IMR-90 (cell line): ENCODE measurements at regions not wholly inside any gene's neighbourhood (a gene's known extent, or its start where the extent isn't known, plus 50 kb on each side); places are given as distances from the start of the nearest gene placed in this dataset.
"Not testable (repeated sequence)": the region's sequence is repeated elsewhere in the genome, so short reads cannot be mapped to it uniquely, and the experiment has no call there.

ENCODE experiments used
- ATAC-seq: fragments of 200-7000 bp; cut with Tn5 transposase; 2 replicates; pipeline ENCODE4 v1.9.1; 2020; ENCODE audit warnings: low read depth, mild to moderate bottlenecking, moderate library complexity
- BruUV-seq: library from RNA; stranded (reverse); fragments of 400-500 nt; replicated peaks from 2 replicates; lab custom pipeline; 2021; lab: Mats Ljungman, UMichigan
- CTCF ChIA-PET: fragments of 300-600 bp; formaldehyde crosslinking; extraction: SDS; loops from one replicate; lab custom pipeline; 2021; ENCODE audit warnings: antibody characterized with exemption; lab: Yijun Ruan, JAX
- POLR2A ChIA-PET: fragments of 300-600 bp; sonication (Branson Sonifier 250); formaldehyde crosslinking; loops from one replicate; lab custom pipeline; 2022; ENCODE audit warnings: antibody characterized with exemption; ENCODE audit not compliant: unreplicated experiment; lab: Charles Lee
- DNase-seq: peaks from one replicate; pipeline ENCODE4 v3.0.0; 2013
- H2AFZ ChIP-seq: replicated peaks from 2 replicates; pipeline ENCODE3; 2013; ENCODE audit warnings: low read length, mild to moderate bottlenecking; ENCODE audit not compliant: poor library complexity
- H2AK5ac ChIP-seq: 2 replicates; pipeline ENCODE4 v1.6.1; 2013; ENCODE audit warnings: low read depth, low read length, inconsistent platforms
- H2AK9ac ChIP-seq: replicated peaks from 2 replicates; pipeline ENCODE3; 2013; ENCODE audit warnings: mild to moderate bottlenecking, low read depth, low read length, moderate library complexity; ENCODE audit not compliant: poor library complexity
- H2BK120ac ChIP-seq: 2 replicates; pipeline ENCODE4 v1.6.1; 2013; ENCODE audit warnings: low read depth, low read length, inconsistent platforms
- H2BK15ac ChIP-seq: 3 replicates; pipeline ENCODE4 v1.6.1; 2013; ENCODE audit warnings: low read depth, low read length, inconsistent platforms
- H2BK20ac ChIP-seq: 2 replicates; pipeline ENCODE4 v1.6.1; 2013; ENCODE audit warnings: low read depth, mild to moderate bottlenecking, inconsistent platforms, low read length, moderate library complexity
- H2BK5ac ChIP-seq: 2 replicates; pipeline ENCODE4 v1.6.1; 2013; ENCODE audit warnings: mild to moderate bottlenecking, low read depth, low read length, inconsistent platforms; ENCODE audit not compliant: poor library complexity, severe bottlenecking
- H3K14ac ChIP-seq: replicated peaks from 2 replicates; pipeline ENCODE4 v1.6.1; 2013; ENCODE audit warnings: low read depth, low read length, inconsistent platforms
- H3K18ac ChIP-seq: 2 replicates; pipeline ENCODE4 v1.6.1; 2013; ENCODE audit warnings: low read depth, low read length, control low read depth
- H3K23ac ChIP-seq: 2 replicates; pipeline ENCODE4 v1.6.1; 2013; ENCODE audit warnings: low read depth, low read length, inconsistent platforms
- H3K27ac ChIP-seq: 2 replicates; pipeline ENCODE4 v1.5.1; 2013; ENCODE audit warnings: mild to moderate bottlenecking, control low read depth, low read length; ENCODE audit not compliant: insufficient read depth
- H3K27me3 ChIP-seq: 2 replicates; pipeline ENCODE4 v1.6.1; 2013; ENCODE audit warnings: low read length; ENCODE audit not compliant: control insufficient read depth, insufficient read depth
- H3K36me3 ChIP-seq: 2 replicates; pipeline ENCODE4 v1.6.1; 2013; ENCODE audit warnings: low read length, mixed read lengths; ENCODE audit not compliant: control insufficient read depth, insufficient read depth
- H3K4ac ChIP-seq: 2 replicates; pipeline ENCODE4 v1.6.1; 2013; ENCODE audit warnings: low read depth, low read length, inconsistent platforms
- H3K4me1 ChIP-seq: 2 replicates; pipeline ENCODE4 v1.6.1; 2013; ENCODE audit warnings: low read length, mixed read lengths; ENCODE audit not compliant: control insufficient read depth, insufficient read depth
- H3K4me2 ChIP-seq: 2 replicates; pipeline ENCODE4 v1.6.1; 2013; ENCODE audit warnings: low read depth, mild to moderate bottlenecking, control low read depth, low read length, moderate library complexity
- H3K4me3 ChIP-seq: 2 replicates; pipeline ENCODE4 v1.5.1; 2013; ENCODE audit warnings: low read depth, mild to moderate bottlenecking, control low read depth, low read length, moderate library complexity; ENCODE audit not compliant: insufficient read depth
- H3K56ac ChIP-seq: 2 replicates; pipeline ENCODE4 v1.6.1; 2013; ENCODE audit warnings: low read length, inconsistent platforms; ENCODE audit not compliant: insufficient read depth; ENCODE audit errors: extremely low read depth
- H3K79me1 ChIP-seq, 2 experiments: 2 replicates each; pipeline ENCODE4 v1.6.1; 2013; ENCODE audit warnings: low read length in 2 of 2, inconsistent platforms in 1 of 2, low read depth in 1 of 2
- H3K9ac ChIP-seq: 2 replicates; pipeline ENCODE4 v1.6.1; 2013; ENCODE audit warnings: low read depth, low read length, control low read depth
- H3K9me1 ChIP-seq: 2 replicates; pipeline ENCODE4 v1.6.1; 2013; ENCODE audit warnings: low read length, inconsistent platforms; ENCODE audit not compliant: insufficient read depth
- H3K9me3 ChIP-seq: 2 replicates; pipeline ENCODE4 v1.6.1; 2013; ENCODE audit warnings: low read length; ENCODE audit not compliant: control insufficient read depth, insufficient read depth
- H4K20me1 ChIP-seq: 2 replicates; pipeline ENCODE4 v1.6.1; 2013; ENCODE audit warnings: low read length, inconsistent platforms; ENCODE audit not compliant: insufficient read depth
- H4K5ac ChIP-seq: 2 replicates; pipeline ENCODE4 v1.6.1; 2013; ENCODE audit warnings: mild to moderate bottlenecking, low read depth, low read length, control low read depth
- H4K8ac ChIP-seq, 2 experiments: 2 replicates each; pipeline ENCODE4 v1.6.1; 2013; ENCODE audit warnings: low read depth in 2 of 2, low read length in 2 of 2, control low read depth in 1 of 2, inconsistent platforms in 1 of 2
- H4K91ac ChIP-seq: 2 replicates; pipeline ENCODE4 v1.6.1; 2013; ENCODE audit warnings: low read depth, low read length, inconsistent platforms; ENCODE audit not compliant: insufficient read depth
- WGBS, 2 experiments: methylation state at CpG; one replicate each; pipeline versions ENCODE4 v1.1.5 to v1.1.7; 2013; ENCODE audit warnings: missing lambda C conversion rate in 2 of 2; ENCODE audit not compliant: insufficient read length in 1 of 2; ENCODE audit errors: extremely low coverage in 2 of 2; 5-methylcytosine and 5-hydroxymethylcytosine counted together
- dilution Hi-C: fragments of 300-500 bp; cut with HindIII; formaldehyde crosslinking; loops from one replicate; pipeline ENCODE4 v1.14.3; 2018; ENCODE audit warnings: low sequenced_read_pairs; ENCODE audit not compliant: unreplicated experiment
- in situ Hi-C: fragments of 300-500 bp; cut with MboI; formaldehyde crosslinking; loops from 3 replicates; pipeline ENCODE4 v1.14.3; 2019; ENCODE audit warnings: low sequenced_read_pairs, inconsistent platforms, mixed read lengths
- intact Hi-C: fragments of 100-400 bp; cut with micrococcal nuclease; formaldehyde crosslinking; loops from 2 replicates; pipeline ENCODE4 v1.10.0; 2022

- H2BK20ac ChIP-seq = peak overlapping the region; percentile 5; the same call in 1 of the 2 replicates
- peak overlapping the region; percentile 60; the same call in 1 of the 2 replicates for H2BK120ac ChIP-seq
- H3K56ac ChIP-seq, H3K4me2 ChIP-seq, H3K36me3 ChIP-seq, H3K79me1 ChIP-seq, H3K27me3 ChIP-seq, DNase-seq, H3K4me3 ChIP-seq, H4K20me1 ChIP-seq, H4K5ac ChIP-seq, H3K9me3 ChIP-seq, ATAC-seq, H2AK9ac ChIP-seq, H3K9me1 ChIP-seq, H2AFZ ChIP-seq, H3K23ac ChIP-seq, in situ Hi-C loops, CTCF ChIA-PET, POLR2A ChIA-PET, intact Hi-C loops, BruUV-seq, H3K18ac ChIP-seq, dilution Hi-C loops: not testable (repeated sequence)
- 0 out of 2 replicates have a peak overlapping the region, but pooled peaks have one; percentile 7 for H3K27ac ChIP-seq
- H4K8ac ChIP-seq = peak overlapping the region; percentile 5 to 68; a peak in 1 of 4 replicates
- peak overlapping the region; percentile 23 for H3K4ac ChIP-seq
- peak overlapping the region; percentile 22; the same call in 1 of the 3 replicates for H2BK15ac ChIP-seq
- no CpG with 5 or more reads among the region's 6 CpGs for WGBS, 2 experiments
- peak overlapping the region; percentile 42; the same call in 1 of the 2 replicates for H3K14ac ChIP-seq
- peak overlapping the region; percentile 3 for H2BK5ac ChIP-seq
- H3K4me1 ChIP-seq = peaks cover 21% of the 10 kb centered on the region
- H3K9ac ChIP-seq = 0 out of 2 replicates have a peak overlapping the region, but pooled peaks have one; percentile 18
- peak overlapping the region; percentile 79 for H2AK5ac ChIP-seq
- peak overlapping the region; percentile 29; the same call in 1 of the 2 replicates for H4K91ac ChIP-seq
Observed at GRCh38 chr20:50334512-50334911, 143.9 kb downstream of the CEBPB start.
